HG03159 (cell line): ENCODE measurements at regions not wholly inside any gene's neighbourhood (a gene's known extent, or its start where the extent isn't known, plus 50 kb on each side); places are given as distances from the start of the nearest gene placed in this dataset.

Experiments
- ATAC-seq: cut with Tn5 transposase; IDR thresholded peaks from one replicate; pipeline ENCODE4 v1.9.1; 2021; ENCODE audit warnings: mild to moderate bottlenecking, moderate library complexity; ENCODE audit not compliant: unreplicated experiment

DNA sequence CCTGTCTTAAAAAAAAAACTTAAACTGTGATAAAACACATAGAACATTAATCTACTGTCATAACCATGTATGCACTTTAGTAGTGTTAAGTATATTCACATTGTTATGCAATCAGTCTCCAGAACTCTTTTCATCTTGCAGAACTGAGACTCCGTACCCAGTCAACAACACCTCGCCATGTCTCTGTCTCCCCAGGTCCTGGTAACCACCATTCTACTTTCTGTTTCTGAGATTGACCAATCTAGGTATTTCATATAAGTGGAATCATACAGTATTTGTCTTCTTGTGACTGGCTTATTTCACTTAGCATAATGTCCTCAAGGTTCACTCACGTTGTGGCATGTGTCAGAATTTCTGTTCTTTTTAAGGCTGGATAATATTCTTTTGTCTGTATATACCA is 290.8 kb upstream of the CXCR4 start:
- ATAC-seq, result no peak

DNA sequence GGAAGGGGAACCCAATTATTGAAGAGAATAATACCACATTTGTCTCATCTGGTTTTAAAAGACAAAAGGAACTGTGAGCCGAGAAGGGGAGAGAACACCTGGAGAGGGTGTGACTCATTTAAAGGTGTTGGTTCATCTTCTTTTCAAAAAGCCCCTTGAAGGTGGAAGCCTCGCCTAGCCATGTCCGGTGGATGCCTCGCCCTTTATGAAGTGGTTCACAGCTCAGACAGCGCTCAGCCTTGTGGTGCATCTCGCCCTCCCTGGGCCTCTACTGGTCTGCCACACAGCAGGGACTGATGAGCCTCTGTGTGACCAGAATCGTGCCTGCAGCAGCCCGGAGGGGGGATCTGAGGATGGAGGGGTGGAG is 290.0 kb upstream of the CXCR4 start:
- no peak for ATAC-seq

DNA sequence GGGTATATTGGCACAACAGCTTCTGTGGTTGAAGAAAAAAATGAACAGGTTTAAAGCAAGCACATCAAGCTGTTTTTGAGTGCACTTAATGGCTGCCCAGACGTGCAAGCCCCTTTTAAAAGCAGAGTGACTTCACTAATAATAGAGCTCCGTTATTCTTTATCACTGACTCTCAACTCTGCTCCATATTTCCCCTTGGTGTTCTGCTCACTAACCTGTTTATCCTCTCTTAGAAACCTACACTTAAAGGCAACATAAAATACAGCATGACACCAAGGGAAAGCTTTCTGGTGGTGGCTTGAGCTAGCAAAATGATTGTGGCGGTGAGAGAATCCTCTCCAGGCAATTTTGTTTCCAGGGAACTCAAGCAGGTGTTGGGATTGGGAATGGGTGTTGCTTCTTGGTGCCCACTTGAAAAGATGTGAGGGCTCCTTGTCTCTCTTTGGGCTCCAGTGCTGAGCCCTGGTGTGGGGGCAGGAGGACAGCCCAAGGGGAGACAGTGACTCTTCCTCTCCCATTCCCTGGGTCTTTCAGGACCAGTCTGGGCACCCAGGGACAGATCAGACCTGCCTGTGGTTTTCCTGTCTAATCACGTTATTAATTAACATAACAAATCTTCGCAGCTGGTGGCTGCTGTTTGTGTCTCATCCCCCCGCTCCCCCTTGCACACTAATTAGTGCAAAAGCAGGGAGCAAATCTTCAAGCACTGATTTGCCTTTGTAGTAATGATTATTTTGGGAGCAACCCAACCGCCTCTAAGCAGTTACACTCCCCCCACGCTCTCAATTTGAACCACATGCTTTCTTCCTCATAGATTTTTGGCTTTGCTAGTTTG is 289.4 kb upstream of the CXCR4 start:
- ATAC-seq, result no peak

DNA sequence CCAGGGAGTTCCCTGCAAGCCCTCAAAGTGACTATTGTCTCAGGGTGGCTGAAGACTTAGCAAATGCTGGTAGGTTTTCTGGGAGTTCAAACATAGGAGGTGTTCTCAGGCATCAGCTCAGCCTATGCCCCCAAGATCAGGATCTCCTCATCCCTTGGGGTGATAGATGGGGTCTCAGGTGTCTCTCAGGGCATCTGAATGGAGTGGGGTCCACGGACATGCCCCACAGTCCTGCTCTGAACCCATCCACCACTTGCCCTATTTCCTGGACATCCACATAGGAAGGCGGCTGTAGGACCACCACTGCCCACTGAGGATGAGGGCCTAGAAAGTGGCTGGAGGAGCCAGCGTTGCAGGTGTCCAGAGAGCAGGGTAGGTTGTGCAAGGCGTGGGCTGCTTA is 287.0 kb upstream of the CXCR4 start:
- ATAC-seq, result no peak

DNA sequence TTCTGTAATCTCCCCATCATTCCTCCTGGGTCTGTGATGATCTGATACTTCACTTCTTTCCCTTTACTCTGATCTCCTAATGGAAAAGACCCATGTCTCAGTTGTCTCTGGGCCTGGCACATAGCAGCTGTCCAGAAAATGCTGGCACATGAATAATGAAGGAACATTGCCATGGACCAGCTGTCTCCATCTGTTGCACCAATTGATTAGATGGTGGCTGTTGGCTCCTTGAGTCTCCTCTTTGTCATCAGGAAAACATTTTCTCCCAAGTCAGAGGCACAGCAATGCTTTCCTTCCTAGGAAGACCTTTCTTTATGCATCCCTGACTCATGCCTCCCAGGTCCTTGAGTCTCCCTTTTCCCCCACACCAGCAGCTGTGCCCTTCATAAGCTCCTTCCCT is 286.2 kb upstream of the CXCR4 start:
- ATAC-seq, result no peak

DNA sequence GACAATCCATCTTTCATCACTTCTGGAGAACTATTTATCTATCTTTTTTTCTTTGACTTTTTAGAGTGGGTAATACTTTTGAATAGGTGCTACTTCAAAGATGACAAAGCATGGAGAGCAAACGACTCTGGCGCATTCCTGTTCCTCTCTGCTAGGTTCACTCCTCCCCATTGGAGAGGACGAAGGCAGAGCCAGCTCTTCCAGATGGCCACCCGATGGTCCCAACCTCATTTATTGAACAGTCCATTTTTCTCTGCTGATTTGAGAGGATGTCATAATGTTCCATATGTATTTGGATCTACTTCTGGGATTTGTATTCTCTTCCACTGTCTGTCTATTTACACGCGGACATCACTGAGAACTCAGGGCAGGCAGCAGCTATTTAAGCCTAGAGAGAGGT is 284.3 kb upstream of the CXCR4 start:
- no peak for ATAC-seq

DNA sequence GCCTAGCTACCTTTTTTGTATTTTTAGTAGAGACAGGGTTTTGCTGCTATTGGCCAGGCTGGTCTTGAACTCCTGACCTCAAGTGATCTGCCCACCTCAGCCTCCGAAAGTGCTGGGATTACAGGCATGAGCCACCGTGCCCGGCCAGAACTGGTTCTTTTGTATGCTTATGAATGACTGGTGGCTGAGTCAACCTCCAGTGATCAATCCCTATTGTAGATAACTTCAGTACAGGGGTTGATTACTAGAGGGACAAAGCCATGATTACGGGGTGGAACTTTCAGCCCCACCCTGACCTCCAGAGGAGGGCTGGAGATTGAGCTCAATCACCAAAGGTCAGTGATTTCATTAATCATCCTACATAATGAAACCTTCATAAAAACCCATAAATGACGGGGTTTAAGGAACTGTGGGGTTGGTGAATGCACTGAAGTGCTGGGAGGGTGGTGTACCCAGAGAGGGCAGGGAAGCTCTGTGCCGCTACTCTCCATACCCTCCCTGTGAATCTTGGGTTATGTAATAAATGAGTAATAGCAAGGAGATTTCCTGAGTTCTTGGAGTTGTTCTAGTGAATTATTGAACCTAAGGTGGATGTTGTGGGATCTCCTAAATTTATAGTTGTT is 281.8 kb upstream of the CXCR4 start:
- no peak for ATAC-seq

DNA sequence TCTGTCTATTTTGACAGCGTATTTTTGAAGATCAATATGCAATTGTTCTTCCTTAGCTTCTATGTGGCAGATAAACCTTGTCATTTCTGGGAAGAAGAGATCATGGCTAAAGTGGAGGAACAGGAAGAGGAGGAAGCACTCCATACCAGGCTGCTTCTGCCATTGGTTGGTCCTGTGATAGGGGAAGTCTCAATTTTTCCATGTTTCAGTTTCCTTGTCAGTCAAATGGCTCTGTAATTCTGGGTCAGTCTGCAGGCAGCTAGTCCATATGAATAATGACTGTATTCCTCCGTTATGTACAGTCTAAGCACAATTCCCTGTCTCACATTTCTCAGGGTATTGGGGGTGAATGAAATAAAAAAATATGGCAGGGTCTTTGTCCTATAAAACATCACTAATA is 277.6 kb upstream of the CXCR4 start:
- no peak for ATAC-seq

DNA sequence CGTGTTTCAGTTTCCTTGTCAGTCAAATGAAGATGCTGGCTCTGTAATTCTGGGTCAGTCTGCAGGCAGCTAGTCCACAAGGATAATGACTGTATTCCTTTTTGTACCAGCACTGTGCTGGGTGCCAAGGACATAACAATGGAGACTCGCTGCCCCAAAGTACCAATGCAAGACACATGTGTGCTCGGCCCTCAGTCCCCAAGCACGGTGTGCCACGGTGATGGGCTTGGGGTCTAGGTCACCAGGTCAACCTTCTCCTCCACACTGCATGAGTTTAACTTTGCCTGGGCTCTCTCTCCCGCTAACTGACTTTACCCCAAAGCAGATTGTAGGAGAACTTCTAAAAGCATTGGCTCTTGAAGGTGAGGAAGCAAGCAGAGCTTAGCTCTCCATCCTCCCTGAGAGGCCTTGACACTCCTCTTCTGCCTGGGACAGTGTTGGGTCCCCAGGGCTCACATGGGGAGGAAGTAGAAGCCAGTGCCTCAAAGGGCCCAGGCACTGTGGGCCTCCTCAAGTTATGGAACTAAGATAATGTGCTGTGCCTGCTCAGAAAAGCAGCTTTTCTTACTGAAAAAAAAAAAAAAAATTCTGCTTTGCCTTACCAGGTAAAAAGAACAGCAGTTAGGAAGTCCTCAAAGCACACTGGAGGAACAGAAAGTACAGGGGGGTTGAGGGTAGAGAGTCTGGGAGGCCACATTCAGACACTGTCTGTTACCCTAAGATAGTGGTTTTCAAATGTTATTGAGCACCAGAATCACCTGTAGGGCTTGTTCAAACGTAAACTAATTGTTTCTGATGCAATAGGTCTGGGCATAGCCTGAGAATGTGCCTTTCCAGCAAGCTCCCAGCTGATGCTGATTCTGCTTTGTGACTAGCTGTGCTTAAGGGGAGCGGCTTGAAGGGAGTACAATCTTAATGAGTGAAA is 276.4 kb upstream of the CXCR4 start:
- ATAC-seq, result peak; percentile 56

DNA sequence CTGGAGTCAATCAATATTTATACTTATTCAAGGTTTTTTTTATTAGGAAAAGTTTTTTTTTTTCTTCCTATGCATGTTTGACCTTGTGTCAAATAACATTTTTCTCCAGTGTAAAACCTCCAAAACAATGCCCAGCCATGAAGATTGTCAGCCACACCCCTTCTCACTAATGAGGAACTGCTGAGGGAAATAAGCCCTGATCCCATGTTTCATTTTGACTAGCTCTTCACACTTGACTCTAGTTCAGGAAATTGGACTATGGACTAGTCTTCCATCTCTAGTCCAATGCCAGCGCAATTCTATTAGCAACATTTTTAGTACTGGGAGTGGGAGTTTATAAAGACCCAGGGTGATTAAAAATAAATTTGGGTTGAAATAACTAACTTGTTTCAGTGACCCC is 275.6 kb upstream of the CXCR4 start:
- ATAC-seq, result no peak

DNA sequence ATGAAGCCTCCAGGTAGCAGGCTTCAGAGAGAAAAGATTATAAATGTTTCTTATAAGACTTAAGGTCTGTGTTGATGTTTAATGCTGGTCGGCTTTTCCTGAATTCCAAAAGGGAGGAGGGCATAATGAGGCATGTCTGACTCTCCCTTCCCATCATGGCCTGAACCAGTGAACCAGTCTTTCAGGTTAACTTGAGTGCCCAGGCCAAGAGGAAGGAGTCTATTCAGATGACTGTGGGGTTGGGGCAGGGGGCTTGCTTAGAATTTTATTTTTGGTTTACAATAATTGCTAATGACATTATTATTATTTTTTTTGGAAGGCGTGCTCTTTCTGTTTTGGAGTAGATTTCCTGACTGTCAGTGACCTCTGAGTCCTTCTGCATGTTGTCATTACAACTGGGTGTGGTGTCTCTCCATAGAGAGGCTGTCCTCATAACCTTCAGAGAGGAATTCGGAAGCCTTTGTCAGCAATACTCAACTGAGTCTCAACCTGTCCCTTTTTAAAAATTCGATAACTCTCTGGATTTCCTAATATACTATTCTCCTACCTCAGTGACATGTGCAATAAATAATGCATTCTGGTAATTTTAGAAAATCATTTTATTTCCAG is 275.1 kb upstream of the CXCR4 start:
- no peak for ATAC-seq

DNA sequence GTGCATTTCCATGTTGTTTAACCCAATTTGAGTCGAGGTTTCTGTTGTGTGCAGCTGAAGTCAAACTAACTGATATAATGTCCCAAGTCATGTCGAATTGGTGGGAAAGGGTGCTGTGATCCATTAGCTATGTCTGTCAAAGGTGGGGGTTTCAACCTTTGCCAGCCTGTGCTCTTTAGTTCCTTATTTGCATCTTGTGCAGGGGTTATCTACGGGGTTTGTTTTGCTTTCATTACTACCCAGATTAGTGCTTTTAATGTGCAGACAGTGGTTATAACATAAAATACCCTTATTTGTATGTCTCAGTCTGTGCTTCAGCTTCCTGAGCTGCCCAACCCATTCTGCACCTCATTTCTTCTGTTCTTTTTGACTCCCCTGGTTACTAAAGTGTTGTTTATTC is 271.9 kb upstream of the CXCR4 start:
- ATAC-seq, result peak; percentile 84

DNA sequence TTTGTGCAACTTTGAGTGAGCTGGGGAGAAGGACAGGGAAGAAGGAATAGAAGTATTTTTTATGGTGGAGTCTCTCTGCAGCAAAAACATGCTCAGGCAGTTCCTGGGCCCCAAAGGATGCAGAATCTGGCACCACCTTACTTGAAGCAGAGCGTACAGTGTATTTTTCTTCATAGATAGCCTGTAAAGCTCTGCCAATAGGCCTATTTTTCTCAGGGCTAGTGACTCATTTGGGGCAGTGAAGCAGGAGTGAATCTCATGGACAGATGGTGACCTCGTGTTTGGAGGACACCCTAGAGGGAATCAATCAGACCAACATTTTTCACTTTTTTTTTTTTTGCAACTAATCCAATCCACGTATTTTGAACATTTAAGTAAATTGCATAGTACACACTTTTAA is 268.1 kb upstream of the CXCR4 start:
- no peak for ATAC-seq

DNA sequence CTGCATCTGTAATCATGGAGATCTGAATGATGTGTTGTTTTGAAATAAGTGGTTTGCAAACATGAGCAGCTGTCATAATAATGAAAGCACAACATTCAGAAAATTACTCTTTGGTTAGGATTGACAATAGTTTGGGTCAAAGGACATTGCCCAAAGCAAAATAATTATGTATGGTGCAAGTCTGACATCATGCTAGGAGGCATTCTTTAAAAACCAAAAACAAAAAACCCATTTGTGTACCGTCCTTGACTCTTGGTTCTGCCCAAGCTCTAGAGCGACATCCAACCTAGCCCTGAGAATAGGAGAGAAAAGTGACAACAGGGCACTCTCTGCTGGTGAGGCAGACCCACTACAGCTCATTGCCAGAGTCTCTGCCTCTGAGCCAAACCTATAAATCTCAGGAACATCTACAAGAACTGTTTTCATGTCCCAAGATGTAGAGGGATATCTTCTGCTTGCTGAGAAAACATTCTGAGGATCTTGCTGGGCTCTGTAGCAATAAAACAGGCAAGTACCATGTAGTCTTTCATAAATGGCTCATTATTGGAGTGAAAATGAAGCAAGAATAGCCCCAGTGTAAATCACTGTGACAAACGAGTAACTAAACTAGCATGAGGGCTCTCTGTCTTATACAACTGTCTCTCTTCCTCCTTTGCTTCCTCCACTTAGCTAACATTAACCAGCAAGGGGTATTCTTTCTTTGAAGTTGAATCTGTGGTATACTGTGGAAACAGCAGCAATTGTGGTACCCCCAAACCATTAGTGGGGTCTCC is 266.8 kb upstream of the CXCR4 start:
- peak; percentile 50 for ATAC-seq

DNA sequence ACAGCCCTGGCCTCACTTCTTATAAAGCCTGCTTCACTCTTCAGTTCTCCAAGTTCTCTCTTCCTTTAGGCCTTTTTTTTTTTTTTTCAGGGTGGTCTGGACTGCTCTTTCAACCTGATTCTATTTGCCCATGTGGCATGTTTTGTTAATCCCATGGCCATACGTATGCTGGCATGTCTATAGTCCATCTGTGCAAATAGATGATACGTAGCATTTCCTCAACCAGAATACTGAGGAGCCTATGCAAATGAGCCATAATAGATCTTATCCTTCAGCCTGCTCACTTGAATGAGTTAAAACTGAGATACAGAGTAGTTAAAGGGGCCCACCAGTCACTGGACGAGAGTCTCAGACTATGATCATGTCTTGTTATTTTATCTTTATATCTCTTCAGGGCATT is 265.2 kb upstream of the CXCR4 start:
- no peak for ATAC-seq

DNA sequence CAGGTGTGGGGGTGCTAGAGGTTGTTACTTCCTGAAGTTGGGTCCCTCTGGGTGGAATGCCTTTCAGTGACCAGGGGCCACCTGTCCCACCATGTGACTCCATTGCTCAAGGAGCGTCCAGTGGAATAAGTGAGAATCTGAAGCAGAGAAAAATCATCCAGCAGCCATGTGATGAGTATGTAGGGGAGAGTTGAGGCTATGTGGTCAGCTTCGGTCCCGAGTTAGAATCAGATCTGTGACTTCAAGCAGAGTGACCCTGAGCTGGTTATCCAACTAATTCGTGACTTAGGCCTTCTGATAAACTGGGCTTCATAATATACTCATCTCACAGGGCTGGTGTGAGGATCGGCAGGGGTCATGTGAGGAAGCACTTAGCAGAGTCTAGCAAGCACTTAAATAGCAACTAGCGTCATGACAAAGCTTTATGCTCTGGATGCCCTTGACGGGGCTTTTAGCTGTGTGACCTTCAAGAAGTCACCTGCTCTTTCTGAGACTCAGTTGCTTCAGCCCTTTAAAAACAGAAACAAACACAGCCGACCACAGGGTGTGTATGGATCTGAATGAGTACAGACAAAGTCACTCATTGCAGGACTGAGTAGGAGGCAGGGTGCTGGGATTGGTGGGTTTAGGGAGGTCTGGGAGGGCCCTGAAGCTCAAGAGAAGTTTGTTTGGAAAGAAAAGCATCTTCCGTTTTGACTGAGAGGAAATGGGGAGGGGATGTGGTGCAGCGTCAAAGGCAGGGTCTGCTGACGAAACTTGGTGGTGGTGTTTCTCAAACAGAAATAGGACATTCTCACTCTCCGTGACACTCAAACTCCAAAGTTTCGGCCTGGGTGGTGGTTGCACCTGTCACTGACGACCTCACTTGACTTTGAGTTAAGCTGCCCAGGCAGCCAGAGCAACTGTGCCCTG is 264.0 kb upstream of the CXCR4 start:
- peak; percentile 64 for ATAC-seq

DNA sequence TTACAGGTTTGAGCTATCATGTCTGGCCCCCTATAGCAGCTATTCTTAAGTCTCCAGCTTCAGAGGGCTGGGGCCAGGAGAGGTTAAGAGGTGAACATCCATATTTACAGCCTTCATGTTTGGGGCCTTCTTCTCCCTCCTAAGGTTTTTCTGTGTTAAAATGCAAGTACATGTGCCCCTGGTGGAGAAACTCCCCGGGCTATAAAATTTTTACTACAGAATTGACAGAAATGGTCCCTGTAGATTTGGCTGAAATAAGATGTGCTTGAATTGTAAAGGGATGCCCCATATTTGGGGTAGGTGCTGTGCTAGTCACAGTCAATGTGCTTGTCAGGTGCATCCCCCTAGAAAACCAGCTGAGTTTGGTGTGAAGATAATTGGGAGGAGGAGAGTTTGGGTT is 263.3 kb upstream of the CXCR4 start:
- ATAC-seq, result no peak

DNA sequence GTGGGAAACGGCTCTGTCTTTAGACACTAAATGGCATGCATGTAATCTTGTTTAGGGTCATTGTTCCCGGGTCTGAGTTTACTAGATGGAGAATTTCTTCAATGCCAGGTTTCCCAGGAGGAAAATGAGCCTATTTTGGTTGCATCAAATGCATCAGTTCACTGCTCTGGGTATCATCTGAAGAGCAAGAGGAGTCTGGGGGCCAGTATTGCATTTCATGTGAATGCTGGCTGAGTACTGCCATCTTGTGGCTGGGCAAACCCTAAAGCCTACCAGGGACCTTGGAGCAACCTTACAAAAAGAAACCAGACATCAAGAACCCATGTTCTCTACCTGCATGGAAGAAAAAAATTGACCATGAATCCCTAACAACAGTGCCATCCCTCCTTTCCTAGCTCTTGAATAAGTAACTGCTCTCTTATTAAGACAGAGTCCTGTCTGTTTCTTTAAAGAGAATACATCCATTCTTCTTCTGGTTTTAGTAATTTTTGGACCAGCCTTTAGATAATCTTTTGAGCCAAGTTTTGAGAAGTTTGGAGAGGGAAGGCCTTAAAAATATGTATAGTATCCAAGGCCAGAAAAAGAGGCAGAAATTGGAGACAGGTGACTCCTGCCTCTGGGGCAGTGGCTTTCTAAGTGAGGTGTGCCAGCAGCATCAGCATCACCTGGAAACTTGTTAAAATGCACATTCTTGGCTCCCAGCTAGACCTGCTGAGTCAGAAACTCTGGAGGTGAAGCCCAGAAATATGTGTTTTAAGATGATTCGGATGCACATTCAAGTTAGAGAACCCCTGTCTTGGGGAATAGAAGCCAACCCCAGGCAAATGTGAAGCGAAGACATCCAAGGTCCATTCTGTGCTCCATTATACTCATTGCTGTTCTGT is 261.0 kb upstream of the CXCR4 start:
- no peak for ATAC-seq
